Lower lobe of right lung (tissue), 2 donors: ENCODE measurements at regions not wholly inside any gene's neighbourhood (a gene's known extent, or its start where the extent isn't known, plus 50 kb on each side); places are given as distances from the start of the nearest gene placed in this dataset.

Experiments used
- ATAC-seq, 2 donors: fragments of 200-7000 bp; cut with Tn5 transposase; one replicate each; pipeline ENCODE4 v1.9.1; 2020 to 2022; ENCODE audit warnings: mild to moderate bottlenecking in 2 of 2, moderate library complexity in 2 of 2
- DNase-seq: peaks from one replicate; pipeline ENCODE4 v3.0.0-alpha.2; 2020
- H3K27ac ChIP-seq: fragments of 200-600 bp; one replicate; pipeline ENCODE4 v1.8.0; 2022
- H3K27me3 ChIP-seq: fragments of 200-600 bp; one replicate; pipeline ENCODE4 v1.8.0; 2022; ENCODE audit warnings: low read depth
- H3K36me3 ChIP-seq: fragments of 200-600 bp; one replicate; pipeline ENCODE4 v1.8.0; 2022; ENCODE audit warnings: mild to moderate bottlenecking
- H3K4me1 ChIP-seq: fragments of 200-600 bp; one replicate; pipeline ENCODE4 v1.8.0; 2022
- H3K4me3 ChIP-seq: fragments of 200-600 bp; one replicate; pipeline ENCODE4 v1.8.0; 2022; ENCODE audit warnings: mild to moderate bottlenecking
- H3K9me3 ChIP-seq: fragments of 200-600 bp; one replicate; pipeline ENCODE4 v1.8.0; 2022
- intact Hi-C: fragments of 100-400 bp; cut with DNase I; formaldehyde crosslinking; loops from one replicate; pipeline ENCODE4 v1.11.0; 2022
- TF ChIP-seq, protein P1 (sequence below): fragments of 200-600 bp; IDR thresholded peaks from one replicate; pipeline ENCODE4 v1.8.0; 2022; ENCODE audit warnings: antibody characterized with exemption, mild to moderate bottlenecking
- donor health status: DM: no; HTN: yes; CAD: no; lungs with severe emphysema.

DNA sequence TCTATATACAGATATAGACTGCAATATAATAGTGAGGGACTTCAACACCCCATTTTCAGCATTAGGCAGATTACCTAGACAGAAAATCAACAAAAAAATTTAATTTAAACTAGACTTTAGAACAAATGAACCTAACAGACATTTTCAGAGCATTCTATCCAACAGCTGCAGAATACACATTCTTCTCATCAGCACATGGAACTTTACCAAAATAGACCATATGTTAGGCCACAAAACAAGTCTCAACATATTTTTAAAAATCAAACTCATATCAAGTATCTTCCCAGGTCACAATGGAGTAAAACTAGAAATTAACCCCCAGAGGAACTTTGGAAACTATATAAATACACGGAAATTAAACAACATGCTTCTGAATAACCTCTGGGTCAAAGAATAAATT, 169.6 kb downstream of the MTERF1 start:
- no peak overlapping the region for H3K27ac ChIP-seq
- H3K4me1 ChIP-seq: no peaks in the 10 kb centered on the region
- H3K27me3 ChIP-seq: no peaks in the 10 kb centered on the region
- H3K4me3 ChIP-seq: no peak overlapping the region
- intact Hi-C loops: no loop called here
- peaks cover 22% of the 10 kb centered on the region for H3K9me3 ChIP-seq
- TF ChIP-seq, protein P1, sequence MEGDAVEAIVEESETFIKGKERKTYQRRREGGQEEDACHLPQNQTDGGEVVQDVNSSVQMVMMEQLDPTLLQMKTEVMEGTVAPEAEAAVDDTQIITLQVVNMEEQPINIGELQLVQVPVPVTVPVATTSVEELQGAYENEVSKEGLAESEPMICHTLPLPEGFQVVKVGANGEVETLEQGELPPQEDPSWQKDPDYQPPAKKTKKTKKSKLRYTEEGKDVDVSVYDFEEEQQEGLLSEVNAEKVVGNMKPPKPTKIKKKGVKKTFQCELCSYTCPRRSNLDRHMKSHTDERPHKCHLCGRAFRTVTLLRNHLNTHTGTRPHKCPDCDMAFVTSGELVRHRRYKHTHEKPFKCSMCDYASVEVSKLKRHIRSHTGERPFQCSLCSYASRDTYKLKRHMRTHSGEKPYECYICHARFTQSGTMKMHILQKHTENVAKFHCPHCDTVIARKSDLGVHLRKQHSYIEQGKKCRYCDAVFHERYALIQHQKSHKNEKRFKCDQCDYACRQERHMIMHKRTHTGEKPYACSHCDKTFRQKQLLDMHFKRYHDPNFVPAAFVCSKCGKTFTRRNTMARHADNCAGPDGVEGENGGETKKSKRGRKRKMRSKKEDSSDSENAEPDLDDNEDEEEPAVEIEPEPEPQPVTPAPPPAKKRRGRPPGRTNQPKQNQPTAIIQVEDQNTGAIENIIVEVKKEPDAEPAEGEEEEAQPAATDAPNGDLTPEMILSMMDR: no peak
- no peak for ATAC-seq
- no peak for DNase-seq
- no peaks in the 10 kb centered on the region for H3K36me3 ChIP-seq

DNA sequence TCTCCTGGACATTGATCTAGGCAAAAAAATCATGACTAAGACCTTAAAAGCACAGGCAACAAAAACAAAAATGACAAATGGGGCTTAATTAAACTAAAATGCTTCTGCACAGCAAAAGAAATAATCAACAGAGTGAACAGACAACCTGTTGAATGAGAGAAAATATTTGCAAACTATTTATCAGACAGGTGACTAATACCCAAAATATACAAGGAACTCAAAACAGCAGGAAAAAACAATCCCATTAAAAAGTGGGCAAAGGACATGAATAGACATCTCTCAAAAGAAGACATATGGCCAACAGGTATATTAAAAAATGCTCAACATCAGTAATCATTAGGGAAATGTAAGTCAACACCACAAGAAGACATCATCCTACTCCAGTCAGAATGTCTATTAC, 166.8 kb downstream of the MTERF1 start:
- intact Hi-C loops: no loop called here
- TF ChIP-seq, protein P1: no peak
- Histone ChIP-seq H3K4me1 (no peaks in the 10 kb centered on the region), H3K4me3 (no peak overlapping the region), H3K9me3 (peaks cover 10% of the 10 kb centered on the region), H3K27ac (no peak overlapping the region), H3K27me3 (no peaks in the 10 kb centered on the region), H3K36me3 (no peaks in the 10 kb centered on the region)
- DNase-seq: no peak
- ATAC-seq: no peak

DNA sequence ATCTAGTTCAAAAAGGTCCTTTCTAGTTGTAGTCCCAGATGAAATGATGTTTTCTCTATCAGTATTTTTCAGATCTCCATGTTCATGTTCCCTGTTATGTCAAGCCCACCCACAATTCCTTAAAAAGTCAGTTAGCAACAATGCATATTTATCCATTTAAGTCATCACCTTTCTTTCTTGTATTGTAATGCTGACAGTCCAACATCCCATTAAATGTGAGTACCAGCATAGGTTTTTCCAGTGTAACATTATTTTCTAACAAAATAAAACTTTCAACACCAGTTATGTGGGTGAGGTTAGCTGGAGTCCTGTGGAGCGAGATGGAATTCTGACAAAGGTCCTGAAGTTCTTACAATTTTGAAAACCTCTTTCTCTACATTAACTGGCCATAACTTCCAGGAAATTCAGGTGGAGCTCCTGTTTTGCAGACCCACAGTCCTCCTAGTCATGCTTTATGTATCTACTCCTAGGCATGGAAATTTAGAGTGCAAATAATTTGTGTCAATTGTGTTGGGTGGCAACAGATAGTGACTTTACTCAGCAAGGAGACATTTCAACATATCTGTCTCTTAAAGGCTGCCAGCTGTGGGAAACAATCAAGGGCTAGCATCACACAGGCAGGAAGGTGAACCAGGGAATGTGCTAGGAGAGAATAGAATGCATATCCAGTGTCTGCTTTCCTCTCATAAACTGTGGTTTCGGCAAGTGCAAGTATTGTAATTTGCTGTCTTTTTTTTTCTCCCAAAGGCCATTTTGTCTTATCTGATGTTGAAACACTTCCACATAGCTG, 162.6 kb downstream of the MTERF1 start:
- no peak for ATAC-seq
- Histone ChIP-seq H3K27me3 (no peaks in the 10 kb centered on the region), H3K9me3 (peaks cover 10% of the 10 kb centered on the region), H3K36me3 (no peaks in the 10 kb centered on the region), H3K4me3 (no peak overlapping the region), H3K27ac (no peak overlapping the region), H3K4me1 (no peaks in the 10 kb centered on the region)
- intact Hi-C loops: no loop called here
- TF ChIP-seq, protein P1: no peak
- no peak for DNase-seq

DNA sequence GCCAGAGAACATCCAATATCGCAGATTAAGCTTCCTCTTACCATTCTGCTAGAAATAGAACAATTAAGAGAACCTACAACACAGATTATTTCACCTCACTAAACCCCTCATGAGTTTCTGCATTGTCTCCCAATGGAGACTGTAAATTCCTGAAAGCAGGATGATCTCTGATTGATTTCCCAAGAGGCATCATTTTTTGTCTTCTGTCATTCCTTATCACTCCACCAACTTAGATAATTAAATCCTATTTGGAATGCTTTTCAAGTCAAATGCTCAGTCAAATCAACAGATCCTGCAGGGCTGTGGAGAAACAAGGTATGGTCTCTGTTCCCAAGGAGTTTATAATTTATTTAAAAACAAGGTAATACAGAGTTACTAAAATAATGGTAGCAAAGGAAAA, 161.5 kb downstream of the MTERF1 start:
- peaks cover 10% of the 10 kb centered on the region for H3K9me3 ChIP-seq
- H3K4me3 ChIP-seq: no peak overlapping the region
- no peaks in the 10 kb centered on the region for H3K36me3 ChIP-seq
- intact Hi-C loops: no loop called here
- TF ChIP-seq, protein P1: no peak
- ATAC-seq: no peak
- no peak overlapping the region for H3K27ac ChIP-seq
- H3K4me1 ChIP-seq: no peaks in the 10 kb centered on the region
- no peak for DNase-seq
- no peaks in the 10 kb centered on the region for H3K27me3 ChIP-seq

DNA sequence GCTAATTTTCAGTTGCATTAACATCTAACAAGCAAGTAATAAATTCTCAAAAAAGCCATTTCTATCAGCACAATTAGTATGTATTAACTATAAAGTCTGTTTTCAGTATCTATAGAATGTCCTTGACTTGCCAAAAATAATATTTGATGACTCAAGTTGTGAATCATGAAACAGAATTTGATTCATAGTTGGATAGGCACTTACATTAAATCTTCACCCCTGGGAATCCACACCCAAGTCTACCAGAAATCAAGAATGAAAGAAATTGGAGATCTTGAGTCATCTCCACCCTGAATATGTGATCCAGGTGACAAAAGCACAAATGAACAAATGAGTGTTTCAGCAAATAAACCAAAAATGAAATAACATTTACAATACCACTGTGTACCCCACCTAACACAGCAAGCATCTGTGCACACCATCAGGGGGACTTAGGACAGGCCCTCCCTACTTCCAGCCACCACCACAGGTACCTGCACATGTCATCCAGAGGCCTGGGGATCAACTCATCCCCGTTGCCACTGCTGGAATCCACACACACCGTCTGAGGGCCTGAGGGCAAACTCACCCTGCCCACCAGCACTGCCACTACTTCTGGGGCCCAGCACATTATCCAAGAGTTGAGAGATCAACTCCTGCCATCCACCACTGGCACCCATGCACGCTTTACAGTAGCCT, 160.1 kb downstream of the MTERF1 start:
- Histone ChIP-seq H3K36me3 (no peaks in the 10 kb centered on the region), H3K27me3 (no peaks in the 10 kb centered on the region), H3K9me3 (peaks cover 18% of the 10 kb centered on the region), H3K27ac (no peak overlapping the region), H3K4me3 (no peak overlapping the region), H3K4me1 (no peaks in the 10 kb centered on the region)
- ATAC-seq: no peak
- DNase-seq: no peak
- TF ChIP-seq, protein P1: no peak
- intact Hi-C loops: no loop called here
